Transverse colon (tissue), 4 donors: ENCODE measurements at regions not wholly inside any gene's neighbourhood (a gene's known extent, or its start where the extent isn't known, plus 50 kb on each side); places are given as distances from the start of the nearest gene placed in this dataset.

Source experiments
- DNase-seq: peaks from one replicate; pipeline ENCODE4 v3.0.0-alpha.2; 2019
- H3K27ac ChIP-seq, 4 donors: fragments of 200-600 bp; sonication (generic); 2 replicates each; pipeline ENCODE4 v1.5.1; 2016 to 2018; ENCODE audit warnings: inconsistent platforms in 4 of 4
- H3K27me3 ChIP-seq: fragments of 200-600 bp; sonication (generic); 2 replicates; pipeline ENCODE4 v1.5.1; 2017; ENCODE audit warnings: inconsistent platforms
- H3K36me3 ChIP-seq, 4 donors: fragments of 200-600 bp; sonication (generic); 2 replicates each; pipeline ENCODE4 v1.5.1; 2017 to 2019; ENCODE audit warnings: inconsistent platforms in 4 of 4
- H3K4me1 ChIP-seq, 4 donors: fragments of 200-600 bp; sonication (generic); 2 replicates each; pipeline ENCODE4 v1.5.1; 2017 to 2020; ENCODE audit warnings: inconsistent platforms in 4 of 4
- H3K4me3 ChIP-seq, 4 donors: fragments of 200-600 bp; sonication (generic); 1 replicate in 1 of 4; 2 replicates in 3 of 4; pipeline versions ENCODE4 v1.5.1 to v1.6.1; 2017 to 2019; ENCODE audit warnings: inconsistent platforms in 4 of 4
- H3K9me3 ChIP-seq, 2 donors: fragments of 200-600 bp; sonication (generic); 2 replicates each; pipeline ENCODE4 v1.5.1; 2017 to 2019; ENCODE audit warnings: inconsistent platforms in 2 of 2
- CTCF ChIP-seq, 5 experiments: fragments of 200-600 bp in 3 of 5; fragments of 450-650 bp in 2 of 5; sonication (generic) in 3 of 5; IDR thresholded peaks; 1 replicate in 2 of 5; 2 replicates in 3 of 5; pipeline ENCODE4 v1.5.1; 2016 to 2017; ENCODE audit warnings: antibody characterized with exemption in 5 of 5, inconsistent platforms in 3 of 5, mild to moderate bottlenecking in 2 of 5, moderate library complexity in 1 of 5
- EP300 ChIP-seq: sonication (generic); formaldehyde crosslinking; IDR thresholded peaks from one replicate; pipeline ENCODE4 v1.6.1; 2017; ENCODE audit warnings: antibody characterized with exemption, low read depth
- POLR2A ChIP-seq: fragments of 450-650 bp; IDR thresholded peaks from one replicate; pipeline ENCODE4 v1.6.1; 2016; ENCODE audit warnings: antibody characterized with exemption, mild to moderate bottlenecking, moderate library complexity
- POLR2AphosphoS5 ChIP-seq, 3 donors: sonication (generic); formaldehyde crosslinking; IDR thresholded peaks; one replicate each; pipeline ENCODE4 v1.6.1; 2016; ENCODE audit warnings: antibody characterized with exemption in 3 of 3
- WGBS, 2 donors: methylation state at CpG; one replicate each; pipeline ENCODE4 v1.1.5; 2018; ENCODE audit warnings: low coverage in 1 of 2; 5-methylcytosine and 5-hydroxymethylcytosine counted together
- in situ Hi-C, 4 donors: fragments of 200-750 bp; cut with MboI; loops; one replicate each; pipeline versions ENCODE4 v1.15.0 to v1.15.1; 2017; ENCODE audit warnings: low sequenced_read_pairs in 3 of 4, low pct_ligation_motif_present in 1 of 4, low pct_unique_long_range_greater_than_20kb in 1 of 4
- intact Hi-C: fragments of 100-400 bp; cut with DNase I; formaldehyde crosslinking; loops from one replicate; pipeline ENCODE4 v1.15.1; 2023; ENCODE audit warnings: low total_unique reads

GRCh38 chr3:148036331-148036876, 627.2 kb downstream of the ZIC1 start:
- no peak for DNase-seq
- in situ Hi-C loops: no loop called here
- Histone ChIP-seq H3K4me3 (no peak overlapping the region), H3K27me3 (no peaks in the 10 kb centered on the region), H3K4me1 (no peaks in the 10 kb centered on the region), H3K9me3 (no peaks in the 10 kb centered on the region), H3K36me3 (no peaks in the 10 kb centered on the region), H3K27ac (no peak overlapping the region)
- 56 to 67% methylated on average over 3 to 5 of the region's 5 CpGs for WGBS, 2 donors
- intact Hi-C loops: no loop called here
- TF ChIP-seq POLR2AphosphoS5 (IDR thresholded peaks at IDR 0.05) (no peak), EP300 (no peak), POLR2A (no peak), CTCF (IDR thresholded peaks at IDR 0.05) (no peak)

GRCh38 chr3:148042663-148043445, 633.7 kb downstream of the ZIC1 start:
- Histone ChIP-seq H3K4me3 (no peak overlapping the region), H3K27ac (no peak overlapping the region), H3K36me3 (no peaks in the 10 kb centered on the region), H3K27me3 (no peaks in the 10 kb centered on the region), H3K4me1 (no peaks in the 10 kb centered on the region), H3K9me3 (no peaks in the 10 kb centered on the region)
- intact Hi-C loops (no loop called here), in situ Hi-C loops (no loop called here)
- WGBS, 2 donors: 65 to 77% methylated on average over 6 of the region's 6 CpGs
- TF ChIP-seq POLR2AphosphoS5 (IDR thresholded peaks at IDR 0.05): no peak
- no peak for TF ChIP-seq EP300
- TF ChIP-seq CTCF (IDR thresholded peaks at IDR 0.05): no peak
- TF ChIP-seq POLR2A: no peak
- no peak for DNase-seq

- no peak overlapping the region for H3K4me3 ChIP-seq
- H3K4me1 ChIP-seq: no peaks in the 10 kb centered on the region
- intact Hi-C loops: no loop called here
- no peaks in the 10 kb centered on the region for H3K9me3 ChIP-seq
- WGBS, 2 donors: 20 to 75% methylated on average over 1 of the region's 1 CpG
- no peak overlapping the region for H3K27ac ChIP-seq
- DNase-seq: no peak
- in situ Hi-C loops: no loop called here
- TF ChIP-seq CTCF (IDR thresholded peaks at IDR 0.05) (no peak), POLR2AphosphoS5 (IDR thresholded peaks at IDR 0.05) (no peak), EP300 (no peak), POLR2A (no peak)
- H3K27me3 ChIP-seq: no peaks in the 10 kb centered on the region
- no peaks in the 10 kb centered on the region for H3K36me3 ChIP-seq
These were observed 635.0 kb downstream of the ZIC1 start for GRCh38 chr3:148044151-148044550.

- no peak overlapping the region for H3K27ac ChIP-seq
- intact Hi-C loops (no loop called here), in situ Hi-C loops (no loop called here)
- no peaks in the 10 kb centered on the region for H3K4me1 ChIP-seq
- H3K9me3 ChIP-seq: no peaks in the 10 kb centered on the region
- 43 to 56% methylated on average over 2 of the region's 2 CpGs for WGBS, 2 donors
- H3K36me3 ChIP-seq: no peaks in the 10 kb centered on the region
- no peak for DNase-seq
- TF ChIP-seq POLR2A (no peak), POLR2AphosphoS5 (IDR thresholded peaks at IDR 0.05) (no peak), CTCF (IDR thresholded peaks at IDR 0.05) (no peak), EP300 (no peak)
- no peaks in the 10 kb centered on the region for H3K27me3 ChIP-seq
- no peak overlapping the region for H3K4me3 ChIP-seq
These were observed 642.7 kb upstream of the AGTR1 start for GRCh38 chr3:148054999-148055398.
